GM12865 (cell line): ENCODE measurements at regions not wholly inside any gene's neighbourhood (a gene's known extent, or its start where the extent isn't known, plus 50 kb on each side); places are given as distances from the start of the nearest gene placed in this dataset.
A peak's percentile ranks its signal among the peaks of the same experiment; 100 is the strongest.
"Not testable (repeated sequence)": the region's sequence is repeated elsewhere in the genome, so short reads cannot be mapped to it uniquely, and the experiment has no call there.

ENCODE experiments used
- DNase-seq: peaks from one replicate; pipeline ENCODE4 v3.0.0; 2010; ENCODE audit warnings: low read depth
- H3K4me3 ChIP-seq: 2 replicates; pipeline ENCODE4 v1.5.1; 2011; ENCODE audit warnings: mild to moderate bottlenecking, low read depth, low read length, control low read depth
- TF ChIP-seq, protein P1 (sequence below): IDR thresholded peaks from 2 replicates; pipeline ENCODE4 v1.5.1; 2011; ENCODE audit warnings: low read length, control low read depth, low read depth, inconsistent platforms; ENCODE audit not compliant: insufficient read depth; ENCODE audit errors: missing control alignments

- TF ChIP-seq, protein P1, sequence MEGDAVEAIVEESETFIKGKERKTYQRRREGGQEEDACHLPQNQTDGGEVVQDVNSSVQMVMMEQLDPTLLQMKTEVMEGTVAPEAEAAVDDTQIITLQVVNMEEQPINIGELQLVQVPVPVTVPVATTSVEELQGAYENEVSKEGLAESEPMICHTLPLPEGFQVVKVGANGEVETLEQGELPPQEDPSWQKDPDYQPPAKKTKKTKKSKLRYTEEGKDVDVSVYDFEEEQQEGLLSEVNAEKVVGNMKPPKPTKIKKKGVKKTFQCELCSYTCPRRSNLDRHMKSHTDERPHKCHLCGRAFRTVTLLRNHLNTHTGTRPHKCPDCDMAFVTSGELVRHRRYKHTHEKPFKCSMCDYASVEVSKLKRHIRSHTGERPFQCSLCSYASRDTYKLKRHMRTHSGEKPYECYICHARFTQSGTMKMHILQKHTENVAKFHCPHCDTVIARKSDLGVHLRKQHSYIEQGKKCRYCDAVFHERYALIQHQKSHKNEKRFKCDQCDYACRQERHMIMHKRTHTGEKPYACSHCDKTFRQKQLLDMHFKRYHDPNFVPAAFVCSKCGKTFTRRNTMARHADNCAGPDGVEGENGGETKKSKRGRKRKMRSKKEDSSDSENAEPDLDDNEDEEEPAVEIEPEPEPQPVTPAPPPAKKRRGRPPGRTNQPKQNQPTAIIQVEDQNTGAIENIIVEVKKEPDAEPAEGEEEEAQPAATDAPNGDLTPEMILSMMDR = no peak
- H3K4me3 ChIP-seq = no peak overlapping the region
- DNase-seq = no peak
Measured at GRCh38 chr21:20874202-20874601, 124.0 kb upstream of the NCAM2 start.

DNA sequence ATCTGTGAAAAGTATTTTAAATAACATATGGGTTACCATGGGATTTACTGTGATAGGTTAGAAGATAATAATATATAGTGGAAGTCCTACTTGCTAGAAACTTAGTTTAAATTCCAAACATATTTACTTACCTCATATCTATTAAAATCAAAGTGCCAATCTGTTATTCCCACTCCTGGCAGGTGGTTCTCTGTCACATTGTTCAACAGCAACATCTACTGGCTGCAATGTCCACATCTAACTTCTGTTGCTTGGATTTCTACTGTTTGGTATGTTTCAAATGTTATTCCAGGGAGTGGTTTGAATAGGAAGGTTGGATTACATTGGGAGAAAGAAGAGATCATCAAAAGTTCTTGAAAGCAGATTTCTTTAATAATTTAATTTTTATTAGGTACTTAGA is 122.5 kb upstream of the NCAM2 start:
- H3K4me3 ChIP-seq = no peak overlapping the region
- TF ChIP-seq, protein P1 = no peak
- DNase-seq = no peak

GRCh38 chr21:20877976-20878375 is 120.2 kb upstream of the NCAM2 start:
- TF ChIP-seq, protein P1 = no peak
- no peak for DNase-seq
- H3K4me3 ChIP-seq = no peak overlapping the region

DNA sequence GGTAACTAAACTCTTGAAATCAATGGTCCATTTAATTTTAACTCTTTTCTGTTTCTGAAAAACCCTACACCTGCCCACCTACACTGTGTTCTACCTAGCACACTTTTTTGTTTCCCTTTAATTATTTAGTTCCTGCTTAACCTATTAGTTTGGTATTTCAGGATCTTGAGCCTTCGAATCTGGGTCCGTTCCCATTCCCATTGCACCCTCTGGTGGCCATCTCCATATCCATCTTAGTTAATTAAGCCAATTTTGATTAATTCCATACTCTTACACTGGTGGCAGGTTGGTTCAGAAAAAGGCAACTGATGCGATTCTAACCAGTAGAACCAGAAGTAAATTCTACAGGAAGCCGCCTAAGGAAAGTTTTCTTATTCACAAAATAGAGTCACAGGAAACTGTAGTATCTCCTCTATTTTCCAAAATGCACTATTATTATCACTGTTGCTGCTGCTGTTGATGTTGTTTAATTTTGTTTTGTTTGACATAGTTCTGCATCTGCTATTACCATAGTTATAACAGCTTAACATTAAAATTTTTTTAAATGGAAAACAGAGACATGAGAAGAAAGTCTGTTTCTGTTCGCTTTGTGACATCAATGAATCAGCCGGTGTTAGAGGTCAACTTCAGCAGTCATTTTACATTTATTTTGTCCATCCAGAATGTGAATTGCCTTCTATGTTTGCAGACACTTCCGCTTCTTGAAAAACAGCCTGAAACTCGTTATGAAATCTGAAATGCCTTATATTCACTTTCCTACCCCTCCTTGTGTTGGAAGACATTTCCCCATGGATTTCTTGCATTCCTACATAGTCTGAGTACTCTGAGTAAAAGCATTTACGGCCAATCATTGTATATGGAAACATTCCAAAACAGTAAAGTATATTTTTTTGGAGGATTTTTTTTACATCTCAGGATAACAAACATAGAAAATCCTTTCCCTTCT is 115.5 kb upstream of the NCAM2 start:
- DNase-seq = peak; percentile 6
- H3K4me3 ChIP-seq = no peak overlapping the region
- TF ChIP-seq, protein P1 = peak; percentile 8

- TF ChIP-seq, protein P1 = no peak
- no peak overlapping the region for H3K4me3 ChIP-seq
- DNase-seq = no peak
Measured at GRCh38 chr21:20883408-20883800, 114.8 kb upstream of the NCAM2 start.

- TF ChIP-seq, protein P1 = no peak
- no peak for DNase-seq
- H3K4me3 ChIP-seq = no peak overlapping the region
Measured at GRCh38 chr21:20902511-20902910, 95.7 kb upstream of the NCAM2 start.

- no peak overlapping the region for H3K4me3 ChIP-seq
- DNase-seq = no peak
- TF ChIP-seq, protein P1 = no peak
Measured at GRCh38 chr21:20902998-20903397, 95.2 kb upstream of the NCAM2 start.

DNA sequence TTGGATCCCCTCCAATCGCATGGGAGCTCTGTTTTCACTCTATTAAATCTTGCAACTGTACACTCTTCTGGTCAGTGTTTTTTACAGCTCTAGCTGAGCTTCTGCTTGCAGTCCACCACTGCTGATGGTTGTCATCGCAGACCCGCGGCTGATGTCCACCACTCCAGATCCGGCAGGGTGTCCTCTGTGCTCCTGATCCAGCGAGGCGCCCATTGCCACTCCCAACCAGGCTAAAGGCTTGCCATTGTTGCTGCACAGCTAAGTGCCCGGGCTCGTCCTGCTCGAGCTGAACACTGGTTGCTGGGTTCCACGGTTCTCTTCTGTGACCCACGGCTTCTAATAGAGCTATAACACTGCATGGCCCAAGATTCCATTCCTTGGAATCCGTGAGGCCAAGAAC is 70.7 kb upstream of the NCAM2 start:
- H3K4me3 ChIP-seq = not testable (repeated sequence)

More for the DNA sequence above, 70.7 kb upstream of the NCAM2 start:
- not testable (repeated sequence) for DNase-seq
